T-cell (primary cell): ENCODE measurements at regions not wholly inside any gene's neighbourhood (a gene's known extent, or its start where the extent isn't known, plus 50 kb on each side); places are given as distances from the start of the nearest gene placed in this dataset.

Source experiments
- ATAC-seq, 4 experiments: fragments of 200-7000 bp in 3 of 4; fragments of 150-1000 bp in 1 of 4; cut with Tn5 transposase; replicated peaks in 1 of 4; 1 replicate in 3 of 4; 2 replicates in 1 of 4; pipeline ENCODE4 v1.10.0; 2021; ENCODE audit warnings: moderate library complexity in 3 of 4, mild to moderate bottlenecking in 2 of 4, moderate number of reproducible peaks in 1 of 4
- CTCF ChIA-PET, 2 donors: fragments of 300-600 bp; sonication (Branson Sonifier 250); formaldehyde crosslinking; loops; one replicate each; lab custom pipeline; 2022; ENCODE audit warnings: antibody characterized with exemption in 2 of 2; lab: Charles Lee
- POLR2A ChIA-PET, 2 donors: fragments of 300-600 bp; sonication (Branson Sonifier 250); formaldehyde crosslinking; loops; one replicate each; lab custom pipeline; 2022; ENCODE audit warnings: antibody characterized with exemption in 2 of 2; lab: Charles Lee
- DNase-seq, 35 experiments: peaks; one replicate each; pipeline versions ENCODE4 v3.0.0 to v3.0.0-alpha.2; 2013 to 2023
- H3K27ac ChIP-seq: one replicate; pipeline ENCODE4 v1.5.1; 2013; ENCODE audit warnings: low read length
- H3K27me3 ChIP-seq, 2 experiments: replicated peaks in 1 of 2; 1 replicate in 1 of 2; 2 replicates in 1 of 2; pipeline versions ENCODE4 v1.6.1 to v1.7.0; 2013; ENCODE audit warnings: low read length in 1 of 2, mixed read lengths in 1 of 2; ENCODE audit not compliant: control insufficient read depth in 2 of 2, insufficient read depth in 2 of 2; ENCODE audit errors: extremely low read depth in 1 of 2
- H3K36me3 ChIP-seq, 2 donors: 1 replicate in 1 of 2; 2 replicates in 1 of 2; pipeline versions ENCODE4 v1.6.1 to v1.7.0; 2013; ENCODE audit warnings: low read length in 1 of 2; ENCODE audit not compliant: control insufficient read depth in 2 of 2, insufficient read depth in 1 of 2; ENCODE audit errors: extremely low read depth in 1 of 2
- H3K4me1 ChIP-seq, 2 experiments: 1 replicate in 1 of 2; 2 replicates in 1 of 2; pipeline versions ENCODE4 v1.6.1 to v1.7.0; 2013; ENCODE audit warnings: low read length in 2 of 2, mixed read lengths in 1 of 2; ENCODE audit not compliant: insufficient read depth in 2 of 2, control insufficient read depth in 1 of 2; ENCODE audit errors: extremely low read depth in 1 of 2
- H3K4me3 ChIP-seq, 2 donors: 1 replicate in 1 of 2; 2 replicates in 1 of 2; pipeline versions ENCODE4 v1.5.1 to v1.7.0; 2013; ENCODE audit warnings: mild to moderate bottlenecking in 2 of 2, low read length in 1 of 2, moderate library complexity in 1 of 2; ENCODE audit not compliant: control insufficient read depth in 1 of 2; ENCODE audit errors: extremely low read depth in 1 of 2
- H3K9me3 ChIP-seq: 2 replicates; pipeline ENCODE4 v1.7.0; 2013
- H3K27ac Mint-ChIP-seq, 2 donors: one replicate each; pipeline ENCODE4 v1.8.0; 2020 to 2021; ENCODE audit warnings: mild to moderate bottlenecking in 2 of 2, mixed read lengths in 2 of 2
- H3K27me3 Mint-ChIP-seq, 2 donors: one replicate each; pipeline ENCODE4 v1.8.0; 2021 to 2022; ENCODE audit warnings: mixed read lengths in 2 of 2
- H3K36me3 Mint-ChIP-seq: one replicate; pipeline ENCODE4 v1.8.0; 2021; ENCODE audit warnings: mixed read lengths
- H3K4me1 Mint-ChIP-seq, 3 donors: one replicate each; pipeline ENCODE4 v1.8.0; 2020 to 2022; ENCODE audit warnings: mixed read lengths in 3 of 3, mild to moderate bottlenecking in 1 of 3
- H3K4me3 Mint-ChIP-seq, 3 donors: one replicate each; pipeline ENCODE4 v1.8.0; 2020 to 2022; ENCODE audit warnings: mild to moderate bottlenecking in 3 of 3, mixed read lengths in 3 of 3, moderate library complexity in 3 of 3
- H3K9me3 Mint-ChIP-seq, 3 donors: one replicate each; pipeline ENCODE4 v1.8.0; 2020 to 2022; ENCODE audit warnings: mixed read lengths in 3 of 3
- WGBS: methylation state at CpG from one replicate; pipeline ENCODE4 v1.1.5; 2013; ENCODE audit warnings: missing lambda C conversion rate; ENCODE audit not compliant: insufficient coverage; 5-methylcytosine and 5-hydroxymethylcytosine counted together

- POLR2A ChIA-PET = interaction anchor here in 1 of 2 donors (0.6 kb wide), 1 partner anchor 216 kb away, joined by 4 read pairs; no protein-coding TSS in a partner anchor
Measured at GRCh38 chr11:129295746-129296145, 79.9 kb upstream of the BARX2 start.

GRCh38 chr11:129292771-129293170, 82.9 kb upstream of the BARX2 start:
- no peak overlapping the region for H3K27ac ChIP-seq
- DNase-seq (no peak), ATAC-seq (no peak)
- H3K4me3 ChIP-seq = no peak overlapping the region
- no peaks in the 10 kb centered on the region for H3K9me3 Mint-ChIP-seq
- H3K36me3 ChIP-seq = no peaks in the 10 kb centered on the region
- POLR2A ChIA-PET = no interaction called here
- H3K4me1 Mint-ChIP-seq = no peaks in the 10 kb centered on the region
- H3K4me1 ChIP-seq = no peaks in the 10 kb centered on the region
- no CpG with 5 or more reads among the region's 2 CpGs for WGBS
- peaks cover 25 to 26% of the 10 kb centered on the region in 2 donors for H3K27me3 Mint-ChIP-seq
- no peak overlapping the region for H3K27ac Mint-ChIP-seq
- H3K27me3 ChIP-seq = peaks cover 0 to 14% of the 10 kb centered on the region in 2 experiments
- no peaks in the 10 kb centered on the region for H3K9me3 ChIP-seq
- CTCF ChIA-PET = no interaction called here
- H3K36me3 Mint-ChIP-seq = no peaks in the 10 kb centered on the region
- no peak overlapping the region for H3K4me3 Mint-ChIP-seq

More at GRCh38 chr11:129295746-129296145, 79.9 kb upstream of the BARX2 start:
- CTCF ChIA-PET = no interaction called here
- Histone ChIP-seq H3K27me3 (peaks cover 0 to 10% of the 10 kb centered on the region in 2 experiments), H3K27ac (no peak overlapping the region), H3K4me1 (no peaks in the 10 kb centered on the region), H3K9me3 (no peaks in the 10 kb centered on the region), H3K36me3 (no peaks in the 10 kb centered on the region), H3K4me3 (no peak overlapping the region)
- H3K27ac Mint-ChIP-seq = no peak overlapping the region
- peaks cover 18 to 24% of the 10 kb centered on the region in 2 donors for H3K27me3 Mint-ChIP-seq
- no peaks in the 10 kb centered on the region for H3K36me3 Mint-ChIP-seq
- no peaks in the 10 kb centered on the region for H3K4me1 Mint-ChIP-seq
- no peak overlapping the region for H3K4me3 Mint-ChIP-seq
- no peak for DNase-seq
- no peaks in the 10 kb centered on the region for H3K9me3 Mint-ChIP-seq
- no peak for ATAC-seq
- 87% methylated on average over 3 of the region's 5 CpGs for WGBS

GRCh38 chr11:129292092-129292491, 83.6 kb upstream of the BARX2 start:
- no peaks in the 10 kb centered on the region for H3K4me1 Mint-ChIP-seq
- Histone ChIP-seq H3K4me1 (no peaks in the 10 kb centered on the region), H3K9me3 (no peaks in the 10 kb centered on the region), H3K4me3 (no peak overlapping the region), H3K27me3 (peaks cover 0 to 14% of the 10 kb centered on the region in 2 experiments), H3K27ac (no peak overlapping the region), H3K36me3 (no peaks in the 10 kb centered on the region)
- no peak for DNase-seq
- POLR2A ChIA-PET = no interaction called here
- H3K36me3 Mint-ChIP-seq = no peaks in the 10 kb centered on the region
- H3K9me3 Mint-ChIP-seq = no peaks in the 10 kb centered on the region
- ATAC-seq = no peak
- WGBS = no CpG with 5 or more reads among the region's 2 CpGs
- H3K4me3 Mint-ChIP-seq = no peak overlapping the region
- H3K27me3 Mint-ChIP-seq = peaks cover 25 to 26% of the 10 kb centered on the region in 2 donors
- CTCF ChIA-PET = no interaction called here
- H3K27ac Mint-ChIP-seq = no peak overlapping the region

- CTCF ChIA-PET = no interaction called here
- Mint-ChIP-seq H3K27me3 (peaks cover 25 to 26% of the 10 kb centered on the region in 2 donors), H3K4me3 (no peak overlapping the region)
Measured at GRCh38 chr11:129291546-129291945, 84.1 kb upstream of the BARX2 start.

GRCh38 chr11:129290966-129291365, 84.7 kb upstream of the BARX2 start:
- CTCF ChIA-PET = no interaction called here
- WGBS = 52% methylated on average over 4 of the region's 7 CpGs

More at GRCh38 chr11:129291546-129291945, 84.1 kb upstream of the BARX2 start:
- Mint-ChIP-seq H3K9me3 (no peaks in the 10 kb centered on the region), H3K4me1 (no peaks in the 10 kb centered on the region), H3K27ac (no peak overlapping the region), H3K36me3 (no peaks in the 10 kb centered on the region)
- no peaks in the 10 kb centered on the region for H3K36me3 ChIP-seq
- H3K27me3 ChIP-seq = peaks cover 0 to 14% of the 10 kb centered on the region in 2 experiments
- H3K4me3 ChIP-seq = no peak overlapping the region
- no peak for DNase-seq
- no peak overlapping the region for H3K27ac ChIP-seq
- ATAC-seq = no peak
- H3K9me3 ChIP-seq = no peaks in the 10 kb centered on the region
- 72% methylated on average over 3 of the region's 5 CpGs for WGBS
- POLR2A ChIA-PET = no interaction called here
- H3K4me1 ChIP-seq = no peaks in the 10 kb centered on the region

GRCh38 chr11:129289350-129290040, 86.2 kb upstream of the BARX2 start:
- Histone ChIP-seq H3K4me1 (no peaks in the 10 kb centered on the region), H3K27me3 (peaks cover 0 to 14% of the 10 kb centered on the region in 2 experiments), H3K4me3 (no peak overlapping the region), H3K27ac (no peak overlapping the region), H3K36me3 (no peaks in the 10 kb centered on the region), H3K9me3 (no peaks in the 10 kb centered on the region)
- ChIA-PET CTCF (no interaction called here), POLR2A (no interaction called here)
- Mint-ChIP-seq H3K36me3 (no peaks in the 10 kb centered on the region), H3K27me3 (peaks cover 26 to 29% of the 10 kb centered on the region in 2 donors), H3K4me3 (no peak overlapping the region), H3K9me3 (no peaks in the 10 kb centered on the region), H3K27ac (no peak overlapping the region), H3K4me1 (no peaks in the 10 kb centered on the region)
- 65% methylated on average over 6 of the region's 13 CpGs for WGBS
- ATAC-seq = no peak
- no peak for DNase-seq

More at GRCh38 chr11:129290966-129291365, 84.7 kb upstream of the BARX2 start:
- Histone ChIP-seq H3K36me3 (no peaks in the 10 kb centered on the region), H3K27me3 (peaks cover 0 to 14% of the 10 kb centered on the region in 2 experiments), H3K27ac (no peak overlapping the region), H3K9me3 (no peaks in the 10 kb centered on the region), H3K4me1 (no peaks in the 10 kb centered on the region), H3K4me3 (no peak overlapping the region)
- Mint-ChIP-seq H3K4me3 (no peak overlapping the region), H3K27me3 (peaks cover 26 to 29% of the 10 kb centered on the region in 2 donors), H3K36me3 (no peaks in the 10 kb centered on the region), H3K27ac (no peak overlapping the region), H3K9me3 (no peaks in the 10 kb centered on the region), H3K4me1 (no peaks in the 10 kb centered on the region)
- ATAC-seq = no peak
- no peak for DNase-seq
- POLR2A ChIA-PET = no interaction called here
